ENCODE measurements at regions not wholly inside any gene's neighbourhood (a gene's known extent, or its start where the extent isn't known, plus 50 kb on each side); places are given as distances from the start of the nearest gene placed in this dataset.

- DNase-seq (ENCODE audit: low read depth): no peak
Measured at GRCh38 chr13:40505196-40505595, 161.2 kb downstream of the FOXO1 start.
